ENCODE measurements at regions not wholly inside any gene's neighbourhood (a gene's known extent, or its start where the extent isn't known, plus 50 kb on each side); places are given as distances from the start of the nearest gene placed in this dataset.

DNA sequence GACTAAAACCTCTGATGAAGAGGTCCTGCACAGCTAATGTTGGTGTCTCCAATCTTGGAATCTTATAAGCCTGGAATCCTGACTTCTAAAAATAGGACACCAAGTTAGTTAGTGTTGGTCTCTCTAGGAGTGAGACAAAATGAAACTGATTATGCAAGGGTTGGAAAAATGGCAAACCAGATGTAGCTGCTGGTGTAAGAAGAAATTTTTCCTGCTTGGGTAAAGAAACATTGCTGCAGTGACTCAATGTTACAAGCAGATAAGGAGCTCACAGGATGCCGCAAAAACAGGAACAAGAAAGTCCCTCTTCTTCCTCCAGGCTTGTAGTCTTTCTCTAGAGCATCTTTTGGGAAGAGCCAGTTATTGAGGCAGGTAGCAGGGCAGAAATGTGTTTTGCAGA is 449.0 kb downstream of the ETV1 start:
- TF ChIP-seq, protein P1, sequence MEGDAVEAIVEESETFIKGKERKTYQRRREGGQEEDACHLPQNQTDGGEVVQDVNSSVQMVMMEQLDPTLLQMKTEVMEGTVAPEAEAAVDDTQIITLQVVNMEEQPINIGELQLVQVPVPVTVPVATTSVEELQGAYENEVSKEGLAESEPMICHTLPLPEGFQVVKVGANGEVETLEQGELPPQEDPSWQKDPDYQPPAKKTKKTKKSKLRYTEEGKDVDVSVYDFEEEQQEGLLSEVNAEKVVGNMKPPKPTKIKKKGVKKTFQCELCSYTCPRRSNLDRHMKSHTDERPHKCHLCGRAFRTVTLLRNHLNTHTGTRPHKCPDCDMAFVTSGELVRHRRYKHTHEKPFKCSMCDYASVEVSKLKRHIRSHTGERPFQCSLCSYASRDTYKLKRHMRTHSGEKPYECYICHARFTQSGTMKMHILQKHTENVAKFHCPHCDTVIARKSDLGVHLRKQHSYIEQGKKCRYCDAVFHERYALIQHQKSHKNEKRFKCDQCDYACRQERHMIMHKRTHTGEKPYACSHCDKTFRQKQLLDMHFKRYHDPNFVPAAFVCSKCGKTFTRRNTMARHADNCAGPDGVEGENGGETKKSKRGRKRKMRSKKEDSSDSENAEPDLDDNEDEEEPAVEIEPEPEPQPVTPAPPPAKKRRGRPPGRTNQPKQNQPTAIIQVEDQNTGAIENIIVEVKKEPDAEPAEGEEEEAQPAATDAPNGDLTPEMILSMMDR (conservative IDR thresholded peaks at IDR 0.05; ENCODE audit: low read depth, low read length) = no peak
- no peak for TF ChIP-seq EZH2 (IDR thresholded peaks at IDR 0.05; ENCODE audit: borderline replicate concordance, low read depth, low read length, poor library complexity, severe bottlenecking)
